ENCODE measurements at regions not wholly inside any gene's neighbourhood (a gene's known extent, or its start where the extent isn't known, plus 50 kb on each side); places are given as distances from the start of the nearest gene placed in this dataset.

DNA sequence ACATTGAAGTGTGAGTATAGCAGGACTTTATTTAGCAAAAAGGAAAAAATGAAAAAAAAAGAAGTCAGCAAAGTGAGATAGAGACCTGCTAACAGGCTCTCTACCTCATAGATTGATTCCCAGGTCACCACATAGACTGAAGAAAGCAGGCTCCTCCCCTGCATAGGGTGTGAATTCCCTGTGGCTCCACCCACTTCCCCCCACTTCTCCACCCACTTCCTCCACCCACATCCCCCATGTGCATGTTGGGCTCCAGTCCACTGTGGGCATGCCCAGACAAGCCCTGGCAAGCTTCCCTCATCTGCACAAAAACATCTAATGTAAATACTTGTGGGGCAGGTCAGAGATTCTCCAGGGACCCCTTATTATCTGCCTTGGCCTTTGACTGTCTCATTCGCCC is 97.8 kb downstream of the TMEM47 start:
- TF ChIP-seq, protein P1, sequence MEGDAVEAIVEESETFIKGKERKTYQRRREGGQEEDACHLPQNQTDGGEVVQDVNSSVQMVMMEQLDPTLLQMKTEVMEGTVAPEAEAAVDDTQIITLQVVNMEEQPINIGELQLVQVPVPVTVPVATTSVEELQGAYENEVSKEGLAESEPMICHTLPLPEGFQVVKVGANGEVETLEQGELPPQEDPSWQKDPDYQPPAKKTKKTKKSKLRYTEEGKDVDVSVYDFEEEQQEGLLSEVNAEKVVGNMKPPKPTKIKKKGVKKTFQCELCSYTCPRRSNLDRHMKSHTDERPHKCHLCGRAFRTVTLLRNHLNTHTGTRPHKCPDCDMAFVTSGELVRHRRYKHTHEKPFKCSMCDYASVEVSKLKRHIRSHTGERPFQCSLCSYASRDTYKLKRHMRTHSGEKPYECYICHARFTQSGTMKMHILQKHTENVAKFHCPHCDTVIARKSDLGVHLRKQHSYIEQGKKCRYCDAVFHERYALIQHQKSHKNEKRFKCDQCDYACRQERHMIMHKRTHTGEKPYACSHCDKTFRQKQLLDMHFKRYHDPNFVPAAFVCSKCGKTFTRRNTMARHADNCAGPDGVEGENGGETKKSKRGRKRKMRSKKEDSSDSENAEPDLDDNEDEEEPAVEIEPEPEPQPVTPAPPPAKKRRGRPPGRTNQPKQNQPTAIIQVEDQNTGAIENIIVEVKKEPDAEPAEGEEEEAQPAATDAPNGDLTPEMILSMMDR (IDR thresholded peaks at IDR 0.05; ENCODE audit: poor library complexity): no peak
- TF ChIP-seq EZH2phosphoT487 (IDR thresholded peaks at IDR 0.05; ENCODE audit: low read depth, severe bottlenecking, unreplicated experiment) (no peak), EZH2 (IDR thresholded peaks at IDR 0.05; ENCODE audit: borderline replicate concordance) (no peak)

Measured in hepatocyte (in vitro differentiated cells).